HEK293 (cell line): ENCODE measurements at regions not wholly inside any gene's neighbourhood (a gene's known extent, or its start where the extent isn't known, plus 50 kb on each side); places are given as distances from the start of the nearest gene placed in this dataset.

Source experiments
- CTCF ChIA-PET: fragments of 350-600 bp; formaldehyde crosslinking; extraction: SDS; loops from one replicate; lab custom pipeline; 2021; ENCODE audit warnings: antibody characterized with exemption; lab: Yijun Ruan, JAX
- POLR2A ChIA-PET: fragments of 300-600 bp; formaldehyde crosslinking; extraction: SDS; loops from one replicate; lab custom pipeline; 2020; ENCODE audit warnings: antibody characterized with exemption, inconsistent platforms; lab: Yijun Ruan, JAX
- H3K27ac ChIP-seq: fragments of 200-500 bp; sonication (Bioruptor generic); 2 replicates; pipeline ENCODE4 v1.5.1; 2014; ENCODE audit warnings: low read depth, low read length, control low read depth, inconsistent platforms; ENCODE audit errors: extremely low read depth
- H3K36me3 ChIP-seq, 2 experiments: fragments of 200-500 bp in 1 of 2; sonication (Bioruptor generic) in 1 of 2; 1 replicate in 1 of 2; 2 replicates in 1 of 2; pipeline ENCODE4 v1.5.1; 2014 to 2017; ENCODE audit warnings: inconsistent platforms in 2 of 2, low read length in 2 of 2; ENCODE audit not compliant: control insufficient read depth in 2 of 2, insufficient read depth in 1 of 2
- H3K4me1 ChIP-seq: fragments of 200-500 bp; sonication (Bioruptor generic); 2 replicates; pipeline ENCODE4 v1.5.1; 2014; ENCODE audit warnings: mild to moderate bottlenecking, low read length, inconsistent platforms; ENCODE audit not compliant: control insufficient read depth, insufficient read depth
- H3K4me3 ChIP-seq: 2 replicates; pipeline ENCODE4 v1.5.1; 2011; ENCODE audit warnings: low read depth, mild to moderate bottlenecking, control low read depth, low read length, moderate library complexity
- H3K9me3 ChIP-seq: fragments of 200-500 bp; sonication (Bioruptor generic); 2 replicates; pipeline ENCODE4 v1.5.1; 2014; ENCODE audit warnings: low read depth, low read length, inconsistent platforms; ENCODE audit not compliant: control insufficient read depth, insufficient read depth
- KLF16 ChIP-seq: fragments of 450-650 bp; formaldehyde crosslinking; IDR thresholded peaks from 2 replicates; pipeline ENCODE4 v1.5.1; 2017; ENCODE audit warnings: missing biosample characterization, missing genetic modification characterization
- KLF9 ChIP-seq: fragments of 450-650 bp; formaldehyde crosslinking; IDR thresholded peaks from 2 replicates; pipeline ENCODE4 v1.5.1; 2016; ENCODE audit warnings: missing biosample characterization, missing genetic modification characterization, low read depth
- PRDM10 ChIP-seq: fragments of 450-650 bp; formaldehyde crosslinking; IDR thresholded peaks from 2 replicates; pipeline ENCODE4 v1.5.1; 2016; ENCODE audit warnings: missing biosample characterization, missing genetic modification characterization
- PRDM4 ChIP-seq: fragments of 450-650 bp; formaldehyde crosslinking; IDR thresholded peaks from 2 replicates; pipeline ENCODE4 v1.5.1; 2017; ENCODE audit warnings: missing biosample characterization, missing genetic modification characterization
- SALL2 ChIP-seq: fragments of 450-650 bp; formaldehyde crosslinking; IDR thresholded peaks from 2 replicates; pipeline ENCODE4 v1.5.0; 2017; ENCODE audit warnings: missing biosample characterization, mild to moderate bottlenecking, missing genetic modification characterization, borderline replicate concordance
- ZNF169 ChIP-seq: fragments of 450-650 bp; formaldehyde crosslinking; IDR thresholded peaks from 2 replicates; pipeline ENCODE4 v1.5.1; 2016; ENCODE audit warnings: missing biosample characterization, missing genetic modification characterization
- ZNF248 ChIP-seq: fragments of 450-650 bp; formaldehyde crosslinking; IDR thresholded peaks from 2 replicates; pipeline ENCODE4 v1.5.1; 2017; ENCODE audit warnings: missing biosample characterization, missing genetic modification characterization
- ZNF292 ChIP-seq: fragments of 450-650 bp; formaldehyde crosslinking; IDR thresholded peaks from 2 replicates; pipeline ENCODE4 v1.5.1; 2016; ENCODE audit warnings: low read depth, missing biosample characterization, missing genetic modification characterization, borderline replicate concordance
- ZNF354C ChIP-seq: fragments of 450-650 bp; formaldehyde crosslinking; IDR thresholded peaks from 2 replicates; pipeline ENCODE4 v1.5.1; 2016; ENCODE audit warnings: missing biosample characterization, missing genetic modification characterization, low read depth, borderline replicate concordance
- ZNF37A ChIP-seq: fragments of 450-650 bp; IDR thresholded peaks from 2 replicates; pipeline ENCODE4 v1.5.1; 2018; ENCODE audit warnings: missing biosample characterization, missing genetic modification characterization
- ZNF513 ChIP-seq: fragments of 450-650 bp; IDR thresholded peaks from 2 replicates; pipeline ENCODE4 v1.5.1; 2018; ENCODE audit warnings: missing biosample characterization, missing genetic modification characterization
- ZNF549 ChIP-seq: fragments of 450-650 bp; IDR thresholded peaks from 2 replicates; pipeline ENCODE4 v1.5.1; 2018; ENCODE audit warnings: missing biosample characterization, missing genetic modification characterization, mild to moderate bottlenecking, inconsistent platforms, moderate library complexity
- ZNF555 ChIP-seq: fragments of 450-650 bp; formaldehyde crosslinking; conservative IDR thresholded peaks from 2 replicates; pipeline ENCODE4 v1.5.1; 2017; ENCODE audit warnings: missing biosample characterization, mild to moderate bottlenecking, missing genetic modification characterization, inconsistent platforms
- ZNF629 ChIP-seq: fragments of 450-650 bp; formaldehyde crosslinking; IDR thresholded peaks from 2 replicates; pipeline ENCODE4 v1.5.1; 2017; ENCODE audit warnings: missing biosample characterization, missing genetic modification characterization
- ZNF704 ChIP-seq: fragments of 450-650 bp; formaldehyde crosslinking; IDR thresholded peaks from 2 replicates; pipeline ENCODE4 v1.5.1; 2016; ENCODE audit warnings: missing biosample characterization, missing genetic modification characterization
- ZNF768 ChIP-seq: fragments of 450-650 bp; formaldehyde crosslinking; IDR thresholded peaks from 2 replicates; pipeline ENCODE4 v1.5.1; 2018; ENCODE audit warnings: missing biosample characterization, mild to moderate bottlenecking, missing genetic modification characterization
- ZNF777 ChIP-seq: fragments of 450-650 bp; formaldehyde crosslinking; IDR thresholded peaks from 2 replicates; pipeline ENCODE4 v1.5.1; 2017; ENCODE audit warnings: missing biosample characterization, missing genetic modification characterization, borderline replicate concordance
- ZNF785 ChIP-seq: fragments of 450-650 bp; formaldehyde crosslinking; IDR thresholded peaks from 2 replicates; pipeline ENCODE4 v1.5.1; 2016; ENCODE audit warnings: missing biosample characterization, missing genetic modification characterization
- ZNF792 ChIP-seq: fragments of 450-650 bp; formaldehyde crosslinking; IDR thresholded peaks from 2 replicates; pipeline ENCODE4 v1.5.1; 2016; ENCODE audit warnings: missing biosample characterization, missing genetic modification characterization

- H3K4me3 ChIP-seq, result no peak overlapping the region
- CTCF ChIA-PET, result interaction anchor here (0.7 kb wide), 1 partner anchor 165 kb away, joined by 3 read pairs; no protein-coding TSS in a partner anchor
- no peak for TF ChIP-seq ZNF555
- TF ChIP-seq ZNF792 (tag by site-specific recombination), result no peak
- TF ChIP-seq ZNF292 (tag by site-specific recombination), result no peak
- no peak for TF ChIP-seq ZNF169 (tag by site-specific recombination)
- TF ChIP-seq ZNF704 (tag by site-specific recombination), result no peak
- TF ChIP-seq ZNF768 (tag by site-specific recombination), result no peak
- no peak for TF ChIP-seq ZNF248 (tag by site-specific recombination)
- TF ChIP-seq ZNF37A (tag by site-specific recombination), result no peak
- no peak for TF ChIP-seq PRDM10 (tag by site-specific recombination)
- TF ChIP-seq ZNF785, result no peak
- no peak for TF ChIP-seq ZNF513 (tag by site-specific recombination)
- TF ChIP-seq SALL2 (tag by site-specific recombination), result no peak
- TF ChIP-seq KLF9 (tag by site-specific recombination), result no peak
- TF ChIP-seq PRDM4, result no peak
- no peak for TF ChIP-seq KLF16 (tag by site-specific recombination)
- TF ChIP-seq ZNF354C, result no peak
- no peak for TF ChIP-seq ZNF777
- no peak for TF ChIP-seq ZNF549
- TF ChIP-seq ZNF629 (tag by site-specific recombination), result no peak
Measured at GRCh38 chr21:16323596-16323995, 593.8 kb downstream of the USP25 start.

More at GRCh38 chr21:16323596-16323995, 593.8 kb downstream of the USP25 start:
- H3K4me1 ChIP-seq, result no peaks in the 10 kb centered on the region; the same call in 1 of the 2 replicates
- no peaks in the 10 kb centered on the region for H3K36me3 ChIP-seq
- no peak overlapping the region for H3K27ac ChIP-seq
- POLR2A ChIA-PET, result no interaction called here
- H3K9me3 ChIP-seq, result no peaks in the 10 kb centered on the region
